ENCODE measurements at regions not wholly inside any gene's neighbourhood (a gene's known extent, or its start where the extent isn't known, plus 50 kb on each side); places are given as distances from the start of the nearest gene placed in this dataset.

GRCh38 chr18:60675126-60675525 is 302.6 kb upstream of the MC4R start:
- Histone ChIP-seq H3K27ac (ENCODE audit: low read depth, low read length, poor library complexity, severe bottlenecking) (no peak overlapping the region), H3K4me3 (ENCODE audit: low read depth, low read length, poor library complexity, severe bottlenecking) (no peak overlapping the region), H2AFZ (ENCODE audit: low read length) (no peak overlapping the region), H3K4me2 (ENCODE audit: low read length) (no peak overlapping the region), H3K9me3 (ENCODE audit: low read length) (no peaks in the 10 kb centered on the region), H4K20me1 (ENCODE audit: insufficient read depth, low read length) (no peaks in the 10 kb centered on the region), H3K79me2 (ENCODE audit: insufficient read depth, low read depth, low read length) (no peaks in the 10 kb centered on the region), H3K4me1 (ENCODE audit: insufficient read depth, low read length, poor library complexity, severe bottlenecking) (no peaks in the 10 kb centered on the region), H3K9me2 (ENCODE audit: insufficient read depth, low read length) (no peaks in the 10 kb centered on the region), H3K36me3 (ENCODE audit: insufficient read depth, low read length) (no peaks in the 10 kb centered on the region)
- TF ChIP-seq CTCF (conservative IDR thresholded peaks at IDR 0.05; ENCODE audit: low read length) (no peak), EZH2phosphoT487 (IDR thresholded peaks at IDR 0.05; ENCODE audit: borderline replicate concordance, low read depth, low read length) (no peak)
- no peak for DNase-seq (ENCODE audit: low spot score)
- POLR2A ChIA-PET: no interaction called here
- CTCF ChIA-PET (ENCODE audit: unreplicated experiment): no interaction called here
- no TSS peak for BruUV-seq (replicated peaks)
- intact Hi-C loops (cut with micrococcal nuclease; ENCODE audit: unreplicated experiment): no loop called here

- ChIA-PET POLR2A (no interaction called here), CTCF (ENCODE audit: unreplicated experiment) (no interaction called here)
- Histone ChIP-seq H3K79me2 (ENCODE audit: insufficient read depth, low read depth, low read length) (no peaks in the 10 kb centered on the region), H3K36me3 (ENCODE audit: insufficient read depth, low read length) (no peaks in the 10 kb centered on the region), H3K9me2 (ENCODE audit: insufficient read depth, low read length) (no peaks in the 10 kb centered on the region), H3K4me1 (ENCODE audit: insufficient read depth, low read length, poor library complexity, severe bottlenecking) (no peaks in the 10 kb centered on the region), H3K27ac (ENCODE audit: low read depth, low read length, poor library complexity, severe bottlenecking) (no peak overlapping the region), H3K4me2 (ENCODE audit: low read length) (no peak overlapping the region), H3K4me3 (ENCODE audit: low read depth, low read length, poor library complexity, severe bottlenecking) (no peak overlapping the region), H3K9me3 (ENCODE audit: low read length) (no peaks in the 10 kb centered on the region), H2AFZ (ENCODE audit: low read length) (no peak overlapping the region), H4K20me1 (ENCODE audit: insufficient read depth, low read length) (no peaks in the 10 kb centered on the region)
- no peak for DNase-seq (ENCODE audit: low spot score)
- TF ChIP-seq CTCF (conservative IDR thresholded peaks at IDR 0.05; ENCODE audit: low read length) (no peak), EZH2phosphoT487 (IDR thresholded peaks at IDR 0.05; ENCODE audit: borderline replicate concordance, low read depth, low read length) (no peak)
- intact Hi-C loops (cut with micrococcal nuclease; ENCODE audit: unreplicated experiment): no loop called here
- no TSS peak for BruUV-seq (replicated peaks)
These were observed 303.2 kb upstream of the MC4R start for GRCh38 chr18:60675801-60676200.

- H3K4me3 ChIP-seq (ENCODE audit: low read depth, low read length, poor library complexity, severe bottlenecking): no peak overlapping the region
- TF ChIP-seq EZH2phosphoT487 (IDR thresholded peaks at IDR 0.05; ENCODE audit: borderline replicate concordance, low read depth, low read length): no peak
- no peak for TF ChIP-seq CTCF (conservative IDR thresholded peaks at IDR 0.05; ENCODE audit: low read length)
- intact Hi-C loops (cut with micrococcal nuclease; ENCODE audit: unreplicated experiment): no loop called here
- H3K4me2 ChIP-seq (ENCODE audit: low read length): no peak overlapping the region
- no peak for DNase-seq (ENCODE audit: low spot score)
- no peak overlapping the region for H3K27ac ChIP-seq (ENCODE audit: low read depth, low read length, poor library complexity, severe bottlenecking)
- ChIA-PET POLR2A (interaction anchor here (0.7 kb wide), 2 partner anchors 46 to 59 kb away, joined by 4 to 5 read pairs; no protein-coding TSS in a partner anchor), CTCF (ENCODE audit: unreplicated experiment) (no interaction called here)
- H4K20me1 ChIP-seq (ENCODE audit: insufficient read depth, low read length): no peaks in the 10 kb centered on the region
- no peaks in the 10 kb centered on the region for H3K79me2 ChIP-seq (ENCODE audit: insufficient read depth, low read depth, low read length)
- H2AFZ ChIP-seq (ENCODE audit: low read length): no peak overlapping the region
- no TSS peak for BruUV-seq (replicated peaks)
- H3K9me2 ChIP-seq (ENCODE audit: insufficient read depth, low read length): no peaks in the 10 kb centered on the region
- no peaks in the 10 kb centered on the region for H3K36me3 ChIP-seq (ENCODE audit: insufficient read depth, low read length)
- H3K4me1 ChIP-seq (ENCODE audit: insufficient read depth, low read length, poor library complexity, severe bottlenecking): no peaks in the 10 kb centered on the region
- no peaks in the 10 kb centered on the region for H3K9me3 ChIP-seq (ENCODE audit: low read length)
These were observed 304.2 kb upstream of the MC4R start for GRCh38 chr18:60676815-60677214.

Data from OCI-LY7 (cell line).